HL-60/S4 treated with phorbol 12-myristate 13-acetate at 8.2 ng/mL for 4 days and 3 days (cell line): ENCODE measurements at regions not wholly inside any gene's neighbourhood (a gene's known extent, or its start where the extent isn't known, plus 50 kb on each side); places are given as distances from the start of the nearest gene placed in this dataset.
"Not testable (repeated sequence)": the region's sequence is repeated elsewhere in the genome, so short reads cannot be mapped to it uniquely, and the experiment has no call there.

ENCODE experiments used
- in situ Hi-C: fragments of 300-500 bp; cut with MboI; formaldehyde crosslinking; loops from 2 replicates; pipeline ENCODE4 v1.15.0; 2022; ENCODE audit warnings: low sequenced_read_pairs

DNA sequence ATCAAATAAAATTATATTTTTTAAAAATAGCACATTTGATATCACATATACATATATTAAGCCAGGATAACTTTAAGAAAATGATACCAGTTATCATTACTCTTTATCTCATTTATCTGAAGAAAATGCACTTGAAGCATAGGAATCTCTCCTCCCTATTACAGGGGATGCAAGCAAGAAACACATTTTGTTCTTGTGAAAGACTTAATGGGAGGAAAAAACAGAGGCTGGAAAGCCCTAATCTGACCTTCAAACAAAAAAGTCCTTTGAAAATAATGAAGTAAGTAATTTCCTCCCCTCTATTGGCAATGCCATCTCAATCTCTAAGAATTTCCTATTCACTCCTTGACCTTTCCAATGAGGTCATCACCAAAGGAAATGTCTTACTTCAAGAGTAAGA lies 1012.6 kb upstream of the ADAMTS5 start:
- in situ Hi-C loops: not testable (repeated sequence)

DNA sequence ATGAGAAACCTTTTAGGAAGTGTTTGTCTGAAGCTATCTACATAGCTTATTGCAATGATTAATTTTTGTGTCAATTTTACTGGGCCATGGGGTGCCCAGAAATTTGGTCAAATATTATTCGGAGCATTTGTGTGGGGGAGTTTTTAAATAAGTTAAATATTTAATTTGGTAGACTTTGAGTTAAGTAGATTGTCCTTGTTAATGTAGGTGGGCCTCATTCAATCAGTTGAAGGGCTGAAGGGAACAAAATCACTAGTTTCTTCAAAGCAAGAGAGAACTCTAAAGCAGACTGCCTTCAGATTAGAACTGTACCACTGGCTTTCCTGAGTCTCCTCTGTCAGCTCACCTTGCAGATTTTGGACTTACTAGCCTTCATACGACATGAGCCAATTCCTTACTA lies 1008.6 kb upstream of the ADAMTS5 start:
- in situ Hi-C loops: no loop called here

DNA sequence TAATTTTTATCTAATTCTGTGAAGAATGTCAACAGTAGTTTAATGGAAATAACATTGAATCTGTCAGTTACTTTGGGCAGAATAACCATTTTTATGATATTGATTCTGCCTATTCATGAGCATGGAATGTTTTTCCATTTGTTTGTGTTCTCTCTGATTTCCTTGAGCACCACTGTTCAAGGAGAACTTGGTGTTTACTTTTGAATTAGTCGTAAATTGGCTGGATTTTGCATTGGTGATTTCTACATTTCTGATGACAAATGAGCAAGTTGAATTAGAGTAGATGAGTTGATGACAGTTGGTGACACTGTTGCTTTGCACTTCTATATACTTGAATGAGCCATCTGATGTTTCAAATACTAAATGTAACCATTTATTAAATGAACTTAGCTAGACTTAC lies 1007.3 kb upstream of the ADAMTS5 start:
- in situ Hi-C loops: not testable (repeated sequence)

DNA sequence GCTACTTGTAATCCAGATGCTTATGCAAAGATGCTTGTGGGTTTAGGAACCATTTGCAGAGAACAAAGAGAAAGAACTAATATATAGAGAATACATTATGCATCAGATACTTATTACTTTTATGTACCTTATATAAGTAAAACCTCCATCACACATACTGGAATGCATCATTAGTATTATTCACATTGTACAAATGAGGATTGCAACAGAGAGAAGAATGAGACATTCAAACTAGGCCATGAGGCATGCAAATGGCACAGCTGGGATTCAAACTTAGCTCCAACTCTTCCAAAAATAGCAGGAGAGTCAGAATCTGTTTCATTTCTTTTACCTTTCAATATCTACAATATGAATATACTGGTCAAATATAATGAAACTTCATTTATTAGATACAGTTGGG lies 1001.4 kb upstream of the ADAMTS5 start:
- in situ Hi-C loops: not testable (repeated sequence)

DNA sequence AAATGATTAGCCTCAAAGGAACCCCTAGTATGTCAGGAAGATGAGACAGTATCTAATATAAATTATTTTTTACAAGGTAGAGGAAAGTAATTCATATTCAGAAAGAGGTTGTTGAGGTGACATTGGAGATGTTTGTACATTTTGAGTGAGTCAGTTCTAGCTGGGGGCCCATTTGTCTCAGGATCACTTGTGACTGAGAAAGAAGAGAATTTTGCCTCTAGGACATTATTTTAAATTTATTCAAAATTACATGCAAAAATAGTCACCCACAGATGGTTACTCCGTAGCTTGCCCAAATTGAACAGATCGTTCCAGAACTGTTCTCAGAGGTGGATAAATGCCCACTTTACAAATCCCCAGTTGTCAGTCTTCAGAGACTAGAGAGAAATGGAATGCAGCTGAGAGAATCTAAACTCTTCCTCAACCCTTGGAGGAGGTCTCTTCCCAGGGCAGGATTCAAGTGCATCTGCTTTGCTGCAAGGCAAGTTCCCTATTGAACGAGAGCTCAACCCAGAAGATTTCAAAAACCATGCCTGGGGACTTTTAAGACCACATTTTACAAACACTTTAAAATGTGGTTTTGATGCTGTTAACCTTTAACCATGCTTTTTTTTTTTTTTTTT lies 987.8 kb upstream of the ADAMTS5 start:
- in situ Hi-C loops: no loop called here

DNA sequence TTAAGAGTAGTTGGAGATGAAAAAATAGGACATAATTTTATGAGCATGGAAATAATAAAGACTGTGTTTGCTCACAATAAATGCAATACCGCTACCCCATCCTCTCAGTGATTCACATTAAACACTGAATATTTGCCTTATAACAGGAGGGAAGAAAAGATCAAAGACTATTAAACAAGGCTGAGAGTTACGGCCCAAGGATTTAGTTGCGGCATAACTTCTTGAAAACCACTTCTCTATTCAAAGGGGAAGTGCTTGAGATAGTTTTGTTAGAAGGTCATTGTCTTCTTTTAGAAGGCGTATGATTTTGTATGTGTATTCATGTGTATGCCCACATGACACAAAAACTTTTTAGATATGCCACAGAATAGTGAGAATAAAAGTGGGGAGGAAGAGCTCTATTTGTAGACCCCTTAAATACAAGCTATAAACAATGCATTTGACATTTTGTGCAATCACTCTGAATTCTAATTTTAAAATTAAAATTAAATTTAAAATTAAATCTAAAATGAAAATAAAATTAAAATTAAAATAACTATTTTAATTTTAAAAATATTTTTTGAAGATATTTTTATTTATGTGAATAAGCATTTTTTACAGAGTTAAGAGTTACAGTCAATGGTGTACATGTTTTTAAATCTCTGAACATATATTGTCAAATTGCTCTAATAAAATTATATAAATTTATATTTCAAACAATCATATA lies 986.6 kb upstream of the ADAMTS5 start:
- in situ Hi-C loops: no loop called here

DNA sequence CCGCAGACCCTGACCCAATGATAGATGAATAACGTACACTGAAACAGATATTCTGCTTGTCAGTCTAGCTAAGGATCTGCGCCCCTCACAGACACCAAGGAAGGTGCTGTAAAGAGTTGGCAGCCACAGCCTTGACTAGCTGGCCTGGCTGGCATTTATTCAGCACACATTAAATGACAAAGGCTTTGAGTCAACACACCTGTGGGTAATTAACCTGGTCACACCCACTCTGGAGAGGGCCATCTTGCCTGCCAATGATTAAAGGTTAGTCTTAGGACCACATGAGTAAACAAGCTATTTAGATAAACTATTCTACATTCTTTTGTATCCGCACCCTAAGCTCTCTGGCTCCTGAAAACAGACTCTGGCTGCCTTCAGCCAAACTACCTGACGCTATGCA lies 982.2 kb upstream of the ADAMTS5 start:
- in situ Hi-C loops: not testable (repeated sequence)

DNA sequence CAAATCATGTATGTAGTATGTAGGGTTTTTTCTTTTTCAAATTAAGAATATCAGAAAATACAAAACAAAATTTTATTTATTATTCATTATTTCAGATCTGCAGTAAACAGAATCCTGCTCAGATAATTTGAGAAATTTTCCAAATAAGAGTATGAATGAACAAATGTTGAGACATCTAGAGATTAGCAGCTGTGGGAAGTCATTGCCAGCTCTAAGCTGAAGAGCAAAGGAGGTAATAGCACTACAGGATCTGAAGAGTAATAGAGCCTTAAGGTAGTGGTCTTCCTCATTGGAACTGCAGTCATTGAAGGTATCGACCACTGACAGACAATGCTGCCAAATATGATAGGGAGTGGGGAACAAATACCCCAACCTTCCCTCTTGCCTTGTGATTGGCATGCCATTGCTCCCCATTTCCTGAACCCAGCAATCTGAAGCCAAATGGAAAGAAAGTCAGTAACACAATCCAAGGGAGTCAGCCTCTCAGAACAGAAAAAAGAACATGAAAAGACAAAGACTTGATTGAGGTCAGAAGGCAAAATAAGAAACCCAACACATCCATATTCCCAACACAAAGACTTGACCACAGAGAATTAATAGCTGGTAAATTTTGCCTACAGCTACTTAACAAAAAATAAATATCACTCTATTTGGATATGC lies 963.4 kb upstream of the ADAMTS5 start:
- in situ Hi-C loops: not testable (repeated sequence)

DNA sequence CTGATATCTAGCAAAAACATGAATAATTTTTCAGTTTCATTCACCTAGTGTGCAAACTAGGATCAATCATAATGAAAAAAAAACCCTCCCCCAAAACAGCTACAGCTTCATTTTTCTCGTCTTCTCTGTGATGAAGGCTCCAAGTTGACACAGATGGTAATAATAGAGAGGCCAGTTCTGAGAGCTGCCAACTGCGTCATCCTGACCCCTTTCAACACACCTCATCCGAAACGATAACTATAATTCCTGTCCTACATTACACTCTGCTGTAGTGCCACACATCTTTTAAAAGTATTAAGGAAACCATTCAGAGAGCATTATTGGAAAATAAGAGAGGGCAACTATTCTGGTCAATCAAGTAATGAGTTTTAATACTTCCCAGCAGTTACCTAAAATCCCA lies 962.3 kb upstream of the ADAMTS5 start:
- in situ Hi-C loops: not testable (repeated sequence)

DNA sequence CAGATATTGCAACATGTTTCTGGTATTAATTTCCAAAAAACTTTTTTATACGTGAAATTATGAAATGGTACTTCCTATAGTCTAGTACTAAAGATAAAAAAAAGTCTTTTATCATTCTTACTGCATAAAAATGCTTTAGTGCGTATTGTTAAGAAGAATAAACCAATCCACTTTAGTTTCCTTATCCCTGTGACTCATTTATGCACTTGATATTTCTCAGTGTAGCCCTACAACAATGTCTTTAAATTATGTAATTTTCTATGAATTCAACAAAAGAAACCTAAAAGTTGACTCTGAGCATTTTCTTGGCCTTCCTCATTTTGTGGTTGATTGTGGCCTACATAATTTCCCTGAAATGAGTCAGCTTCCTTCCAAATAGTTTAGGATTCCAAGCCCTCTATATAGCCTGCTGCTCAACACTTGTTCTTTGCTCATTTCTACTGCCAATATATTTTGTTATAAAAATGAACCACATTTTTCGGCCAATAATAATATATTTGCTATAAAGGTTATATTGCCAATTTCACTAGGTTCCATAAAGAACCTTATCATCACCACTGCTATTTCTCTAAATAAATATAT lies 961.7 kb upstream of the ADAMTS5 start:
- in situ Hi-C loops: not testable (repeated sequence)

DNA sequence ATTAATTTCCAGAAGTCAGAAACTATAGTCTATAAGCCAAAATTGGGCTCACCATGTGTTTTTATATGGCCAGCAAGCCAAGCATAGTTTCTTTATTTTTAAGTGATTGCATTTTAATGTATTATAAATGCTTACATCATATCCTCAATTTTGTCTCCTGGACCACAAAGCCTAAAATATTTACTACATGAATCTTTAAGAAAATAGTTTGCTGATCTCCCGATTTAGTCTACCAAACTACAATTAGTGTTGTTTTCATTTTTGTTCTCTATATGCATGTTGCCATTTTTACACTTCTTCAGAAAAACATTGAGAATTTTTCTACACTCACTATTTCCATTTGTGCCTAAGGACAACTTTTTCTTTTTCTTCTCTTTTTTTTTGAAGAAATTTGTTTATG lies 954.5 kb upstream of the ADAMTS5 start:
- in situ Hi-C loops: not testable (repeated sequence)

DNA sequence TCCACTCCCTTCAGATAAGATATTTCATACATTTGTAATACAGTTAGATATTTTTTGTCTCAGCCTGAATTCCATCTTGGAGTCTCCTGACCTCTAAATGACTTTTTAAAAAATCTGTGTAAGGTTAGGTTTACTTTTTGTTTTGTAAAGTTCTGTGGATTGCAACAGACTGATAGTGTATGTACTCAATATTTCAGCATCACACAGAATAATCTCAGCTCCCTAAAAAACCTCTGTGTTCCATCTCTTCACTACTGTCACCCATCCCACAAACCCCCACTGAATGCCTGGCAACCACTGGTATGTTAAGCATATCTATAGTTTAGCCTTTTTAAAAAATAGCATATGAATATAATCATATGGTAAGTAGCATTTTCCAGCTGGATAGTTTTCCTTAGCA lies 951.1 kb upstream of the ADAMTS5 start:
- in situ Hi-C loops: not testable (repeated sequence)

DNA sequence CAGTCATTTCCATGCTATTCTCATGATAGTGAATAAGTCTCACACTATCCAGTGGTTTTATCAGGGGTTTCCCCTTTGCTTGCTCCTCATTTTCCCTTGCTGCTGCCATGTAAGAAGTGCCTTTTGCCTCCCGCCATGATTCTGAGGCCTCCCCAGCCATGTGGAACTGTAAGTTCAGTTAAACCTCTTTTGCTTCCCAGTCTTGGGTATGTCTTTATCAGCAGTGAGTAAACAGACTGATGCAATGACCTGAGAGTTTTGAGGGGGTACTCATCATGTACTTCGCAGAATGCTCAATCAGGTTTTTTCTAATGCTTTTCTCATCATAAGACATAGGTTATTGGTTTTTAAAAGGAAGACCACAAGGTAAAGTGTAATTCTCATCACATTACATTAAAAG lies 949.4 kb upstream of the ADAMTS5 start:
- in situ Hi-C loops: not testable (repeated sequence)

DNA sequence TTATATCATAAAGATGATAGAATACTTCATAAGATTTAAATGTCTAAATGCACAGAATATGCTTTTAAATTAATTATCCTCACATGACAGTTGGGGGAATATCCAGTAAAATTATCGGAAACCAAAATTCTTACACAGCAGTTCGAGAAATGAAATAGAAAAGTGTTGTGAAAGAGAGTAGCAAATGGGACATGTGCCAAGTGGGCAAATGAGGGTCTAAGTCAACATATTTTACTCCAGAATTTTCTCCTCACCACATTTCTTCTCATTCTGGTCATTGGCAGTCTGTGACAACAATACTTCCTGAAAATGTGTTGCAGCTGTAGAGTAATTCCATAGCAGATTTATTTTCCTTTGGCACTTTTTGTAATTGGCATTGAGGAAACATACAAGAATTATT lies 945.2 kb upstream of the ADAMTS5 start:
- in situ Hi-C loops: not testable (repeated sequence)

DNA sequence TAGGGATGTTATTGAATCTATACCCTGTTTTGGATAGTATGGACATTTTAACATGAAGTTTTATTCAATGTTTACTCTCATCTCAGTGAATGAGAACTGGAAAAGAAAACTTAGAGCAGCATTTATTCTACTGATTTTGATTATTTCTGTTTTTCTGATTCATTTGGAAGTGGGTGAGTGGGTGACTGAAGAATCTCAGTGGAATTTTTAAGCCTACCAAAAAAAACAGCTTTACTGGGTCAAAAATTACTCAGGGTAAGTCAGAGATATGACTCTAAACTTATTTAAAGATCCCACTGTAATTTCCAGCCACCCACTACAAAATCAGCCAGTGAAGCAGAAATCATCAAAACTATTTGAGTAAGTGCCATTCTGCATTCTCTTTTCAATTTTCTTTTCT lies 942.6 kb upstream of the ADAMTS5 start:
- in situ Hi-C loops: not testable (repeated sequence)

DNA sequence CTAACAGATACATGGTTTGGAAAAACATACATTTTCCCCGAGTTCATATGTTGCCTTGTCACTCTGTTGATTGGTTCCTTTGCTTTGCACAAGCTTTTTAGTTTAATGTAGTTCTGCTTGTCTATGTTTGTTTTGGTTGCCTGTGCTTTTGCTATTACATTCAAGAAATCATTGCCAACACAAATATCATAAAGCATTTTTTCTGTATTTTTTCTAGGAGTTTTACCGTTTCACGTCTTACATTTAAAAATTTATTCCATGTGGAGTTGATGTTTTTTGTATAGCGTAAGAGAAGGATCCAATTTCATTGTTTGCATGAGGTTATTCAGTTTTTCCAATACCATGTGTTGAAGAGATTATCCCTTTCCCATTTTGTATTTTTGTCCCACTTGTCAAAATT lies 941.9 kb upstream of the ADAMTS5 start:
- in situ Hi-C loops: not testable (repeated sequence)

DNA sequence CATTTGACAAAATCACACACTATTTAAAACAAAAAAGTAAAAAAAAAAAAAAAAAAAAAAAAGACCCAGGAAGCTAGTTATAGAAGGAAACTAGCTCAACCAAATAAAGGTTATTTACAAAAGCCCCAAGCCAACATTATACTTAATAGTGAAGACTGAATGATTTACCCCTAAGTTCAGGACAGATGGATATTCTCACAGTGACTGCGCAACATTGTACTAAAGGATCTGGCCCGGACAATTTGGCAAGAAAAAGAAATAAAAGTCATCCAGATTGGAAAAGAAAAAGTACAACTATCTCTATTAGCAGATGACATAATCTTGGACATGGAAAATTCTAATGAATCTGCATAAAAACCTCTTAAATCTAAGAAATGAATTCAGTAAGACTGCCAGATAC lies 936.0 kb upstream of the ADAMTS5 start:
- in situ Hi-C loops: not testable (repeated sequence)

DNA sequence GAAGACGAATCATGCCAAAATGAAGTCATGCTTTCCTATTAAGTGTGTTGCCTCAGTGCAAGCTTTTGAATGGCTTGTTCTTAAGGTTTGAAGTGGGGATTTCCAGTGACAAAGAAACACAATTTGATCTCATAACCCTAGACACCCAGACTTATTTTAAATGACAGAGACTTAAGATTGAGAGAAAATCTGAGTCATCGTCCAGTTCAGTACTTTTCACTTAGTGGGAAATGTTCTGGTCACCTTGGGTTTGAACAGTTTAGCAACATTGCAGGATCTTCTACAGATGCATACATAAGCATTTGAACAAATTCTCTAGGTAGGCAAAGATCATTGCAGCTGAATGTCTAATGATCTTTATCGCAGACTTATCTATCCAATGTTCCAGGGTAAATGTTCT lies 926.7 kb upstream of the ADAMTS5 start:
- in situ Hi-C loops: not testable (repeated sequence)

DNA sequence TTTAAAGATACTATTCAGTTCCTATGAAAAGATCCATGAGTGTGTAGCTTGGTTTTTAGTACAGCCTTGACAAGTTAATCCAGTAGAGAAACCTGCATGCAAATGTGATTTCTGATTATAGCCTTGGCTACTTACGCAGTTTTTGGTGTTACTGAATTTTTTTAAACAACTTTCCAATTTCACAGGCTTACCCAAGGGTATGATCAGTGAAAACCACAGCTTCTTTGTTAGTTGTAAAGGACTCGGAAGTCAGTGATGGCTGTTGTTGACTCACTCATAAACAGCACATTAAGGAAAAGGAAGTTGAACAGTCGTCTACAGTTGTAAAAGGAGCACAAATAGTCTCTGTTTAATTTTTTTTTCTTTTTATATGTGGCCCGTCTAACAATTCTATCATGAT lies 924.6 kb upstream of the ADAMTS5 start:
- in situ Hi-C loops: not testable (repeated sequence)

DNA sequence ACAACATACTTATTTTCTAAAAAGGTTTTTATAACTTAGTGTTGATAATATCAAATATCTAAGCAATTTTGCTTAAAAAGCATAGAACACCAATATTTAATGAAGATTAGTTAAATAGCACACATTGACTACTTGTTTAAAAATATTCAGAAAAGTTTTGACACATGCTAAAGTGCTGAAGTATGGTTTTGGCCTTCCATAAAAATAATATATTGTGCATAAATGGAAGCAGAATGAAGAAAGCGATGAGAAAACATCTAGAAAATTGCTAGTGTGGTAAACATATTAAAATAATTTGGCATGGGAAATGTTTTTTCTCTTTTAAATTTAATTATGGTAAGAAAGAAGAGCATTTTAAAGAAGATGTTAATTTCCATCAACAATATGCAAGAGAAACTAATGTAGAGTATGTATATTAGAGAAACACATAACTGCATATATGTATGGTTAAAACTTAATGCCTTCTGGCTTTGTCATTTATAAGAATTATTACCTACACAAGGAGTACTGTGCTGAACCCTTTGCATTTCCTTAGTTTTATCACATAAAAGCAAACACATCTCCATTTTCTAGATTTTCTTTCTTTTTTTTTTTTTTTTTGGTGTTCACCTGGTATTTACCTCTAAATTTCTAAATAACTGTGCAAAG lies 921.0 kb upstream of the ADAMTS5 start:
- in situ Hi-C loops: not testable (repeated sequence)

DNA sequence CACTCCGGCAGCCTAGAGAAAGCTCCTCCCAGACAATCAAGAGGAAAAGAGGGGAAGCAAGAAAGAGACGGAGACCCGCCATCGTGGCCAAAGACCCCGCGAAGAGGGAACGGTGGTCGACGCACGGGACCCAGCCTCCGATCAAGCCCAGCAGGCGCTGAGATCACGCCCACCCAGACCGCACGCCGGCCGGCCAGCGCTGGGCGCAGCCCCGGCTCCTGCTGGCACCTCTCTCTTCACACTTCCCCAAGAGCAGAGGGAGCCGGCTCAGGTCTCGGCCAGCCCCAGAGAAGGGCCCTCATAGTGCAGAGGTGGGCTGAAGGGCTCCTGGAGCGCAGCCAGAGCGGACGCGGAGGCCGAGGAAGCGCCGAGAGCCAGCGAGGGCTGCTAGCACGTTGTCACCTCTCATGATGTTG lies 918.4 kb upstream of the ADAMTS5 start:
- in situ Hi-C loops: no loop called here
